MM.1S (cell line): ENCODE measurements at regions not wholly inside any gene's neighbourhood (a gene's known extent, or its start where the extent isn't known, plus 50 kb on each side); places are given as distances from the start of the nearest gene placed in this dataset.

Experiments
- DNase-seq: peaks from one replicate; pipeline ENCODE4 v3.0.0-alpha.2; 2015
- H2AFZ ChIP-seq: fragments of 300-600 bp; sonication (generic); 2 replicates; pipeline ENCODE4 v1.6.0; 2016; ENCODE audit warnings: antibody characterized with exemption, low read length
- H3F3A ChIP-seq: fragments of 300-600 bp; sonication (generic); 2 replicates; pipeline ENCODE4 v1.6.1; 2016; ENCODE audit warnings: mild to moderate bottlenecking, antibody characterized with exemption, low read length, moderate library complexity, mixed read lengths; ENCODE audit not compliant: insufficient read depth
- H3K27ac ChIP-seq: fragments of 300-600 bp; sonication (generic); 2 replicates; pipeline ENCODE4 v1.5.1; 2016; ENCODE audit warnings: mild to moderate bottlenecking, low read length
- H3K27me3 ChIP-seq: fragments of 300-600 bp; sonication (generic); replicated peaks from 2 replicates; pipeline ENCODE4 v1.6.0; 2016; ENCODE audit warnings: low read length; ENCODE audit not compliant: insufficient read depth
- H3K36me3 ChIP-seq: fragments of 300-600 bp; sonication (generic); replicated peaks from 2 replicates; pipeline ENCODE4 v1.6.1; 2016; ENCODE audit warnings: mild to moderate bottlenecking, low read length, mixed read lengths; ENCODE audit not compliant: insufficient read depth
- H3K4me1 ChIP-seq: fragments of 300-600 bp; sonication (generic); 2 replicates; pipeline ENCODE4 v1.6.1; 2016; ENCODE audit warnings: low read length, mixed read lengths
- H3K4me2 ChIP-seq: fragments of 300-600 bp; sonication (generic); 2 replicates; pipeline ENCODE4 v1.6.0; 2016; ENCODE audit warnings: low read depth, low read length
- H3K4me3 ChIP-seq: fragments of 300-600 bp; sonication (generic); 2 replicates; pipeline ENCODE4 v1.5.1; 2016; ENCODE audit warnings: low read length, mixed read lengths
- H3K79me2 ChIP-seq: fragments of 300-600 bp; sonication (generic); 2 replicates; pipeline ENCODE4 v1.6.1; 2016; ENCODE audit warnings: mixed run types, low read length, mixed read lengths
- H3K9ac ChIP-seq: fragments of 300-600 bp; sonication (generic); 2 replicates; pipeline ENCODE4 v1.6.1; 2016; ENCODE audit warnings: low read length, mixed read lengths
- H3K9me2 ChIP-seq: fragments of 300-600 bp; sonication (generic); replicated peaks from 2 replicates; pipeline ENCODE4 v1.6.1; 2016; ENCODE audit warnings: mild to moderate bottlenecking, low read length, mixed read lengths; ENCODE audit not compliant: insufficient read depth
- H3K9me3 ChIP-seq: fragments of 300-600 bp; sonication (generic); replicated peaks from 2 replicates; pipeline ENCODE4 v1.6.1; 2016; ENCODE audit warnings: mild to moderate bottlenecking, low read length, mixed read lengths; ENCODE audit not compliant: insufficient read depth
- H4K20me1 ChIP-seq: fragments of 300-600 bp; sonication (generic); 2 replicates; pipeline ENCODE4 v1.6.1; 2016; ENCODE audit warnings: mild to moderate bottlenecking, low read length, moderate library complexity, mixed read lengths; ENCODE audit not compliant: insufficient read depth
- EZH2 ChIP-seq: fragments of 300-600 bp; sonication (generic); optimal IDR thresholded peaks from 2 replicates; pipeline ENCODE3; 2017; ENCODE audit warnings: low read depth, mild to moderate bottlenecking, antibody characterized with exemption, low read length, mixed read lengths
- EZH2phosphoT487 ChIP-seq: fragments of 300-600 bp; sonication (generic); IDR thresholded peaks from 2 replicates; pipeline ENCODE4 v1.6.1; 2018; ENCODE audit warnings: antibody characterized with exemption, low read length
- TF ChIP-seq, protein P1 (sequence below): fragments of 300-600 bp; sonication (generic); IDR thresholded peaks from 2 replicates; pipeline ENCODE4 v1.5.1; 2016; ENCODE audit warnings: antibody characterized with exemption, low read length, mixed read lengths

DNA sequence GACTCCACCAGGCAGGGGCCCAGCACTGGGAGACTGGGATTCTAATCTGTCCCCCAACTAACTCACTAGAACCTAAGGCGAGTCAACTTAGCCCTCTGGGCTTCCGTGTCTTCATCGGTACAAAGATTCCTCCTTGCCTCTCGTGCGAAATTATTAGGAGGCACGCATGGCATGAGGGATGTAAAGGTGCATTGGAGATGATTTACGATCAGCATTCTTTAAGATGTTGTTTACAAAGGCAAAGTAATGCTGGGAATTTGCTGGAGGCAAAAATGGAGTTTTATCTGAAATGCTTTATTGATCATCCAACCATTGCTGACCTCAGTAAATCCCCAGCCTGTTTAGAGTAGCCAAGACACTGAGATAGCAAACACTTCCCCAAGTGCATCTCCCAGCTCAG, 171.8 kb upstream of the KLHL29 start:
- DNase-seq, result no peak
- no peaks in the 10 kb centered on the region for H4K20me1 ChIP-seq
- no peaks in the 10 kb centered on the region for H3K9me3 ChIP-seq
- no peaks in the 10 kb centered on the region for H3K9me2 ChIP-seq
- H3K27ac ChIP-seq, result no peak overlapping the region
- no peaks in the 10 kb centered on the region for H3K36me3 ChIP-seq
- no peak overlapping the region for H3K4me3 ChIP-seq
- no peaks in the 10 kb centered on the region for H3K27me3 ChIP-seq
- TF ChIP-seq, protein P1, sequence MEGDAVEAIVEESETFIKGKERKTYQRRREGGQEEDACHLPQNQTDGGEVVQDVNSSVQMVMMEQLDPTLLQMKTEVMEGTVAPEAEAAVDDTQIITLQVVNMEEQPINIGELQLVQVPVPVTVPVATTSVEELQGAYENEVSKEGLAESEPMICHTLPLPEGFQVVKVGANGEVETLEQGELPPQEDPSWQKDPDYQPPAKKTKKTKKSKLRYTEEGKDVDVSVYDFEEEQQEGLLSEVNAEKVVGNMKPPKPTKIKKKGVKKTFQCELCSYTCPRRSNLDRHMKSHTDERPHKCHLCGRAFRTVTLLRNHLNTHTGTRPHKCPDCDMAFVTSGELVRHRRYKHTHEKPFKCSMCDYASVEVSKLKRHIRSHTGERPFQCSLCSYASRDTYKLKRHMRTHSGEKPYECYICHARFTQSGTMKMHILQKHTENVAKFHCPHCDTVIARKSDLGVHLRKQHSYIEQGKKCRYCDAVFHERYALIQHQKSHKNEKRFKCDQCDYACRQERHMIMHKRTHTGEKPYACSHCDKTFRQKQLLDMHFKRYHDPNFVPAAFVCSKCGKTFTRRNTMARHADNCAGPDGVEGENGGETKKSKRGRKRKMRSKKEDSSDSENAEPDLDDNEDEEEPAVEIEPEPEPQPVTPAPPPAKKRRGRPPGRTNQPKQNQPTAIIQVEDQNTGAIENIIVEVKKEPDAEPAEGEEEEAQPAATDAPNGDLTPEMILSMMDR, result no peak
- TF ChIP-seq EZH2 (no peak), EZH2phosphoT487 (no peak)
- no peaks in the 10 kb centered on the region for H3K79me2 ChIP-seq
- no peak overlapping the region for H3K9ac ChIP-seq
- H3K4me2 ChIP-seq, result no peak overlapping the region
- no peaks in the 10 kb centered on the region for H3K4me1 ChIP-seq
- H3F3A ChIP-seq, result no peaks in the 10 kb centered on the region
- H2AFZ ChIP-seq, result no peak overlapping the region

DNA sequence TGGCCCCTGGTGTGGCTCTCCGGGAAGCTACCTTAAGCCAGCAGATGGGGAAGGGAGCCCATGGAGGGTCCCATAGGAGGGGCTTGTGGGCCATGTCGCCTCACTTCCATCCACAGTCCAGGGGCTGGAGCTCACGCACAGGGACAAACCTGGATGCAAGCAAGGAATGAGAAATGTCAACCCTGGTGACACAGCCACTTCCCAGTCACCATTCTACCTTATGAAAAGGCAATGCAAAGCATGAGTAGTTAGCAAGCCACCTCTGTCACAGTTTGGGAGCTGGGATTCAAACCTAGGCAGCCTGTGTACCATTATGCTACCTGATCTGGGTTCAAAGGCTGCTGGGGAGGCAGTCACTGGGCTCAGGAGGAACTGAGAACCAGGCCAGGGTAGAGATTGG, 170.0 kb upstream of the KLHL29 start:
- Histone ChIP-seq H4K20me1 (no peaks in the 10 kb centered on the region), H3K4me3 (no peak overlapping the region), H3K27me3 (no peaks in the 10 kb centered on the region), H3K79me2 (no peaks in the 10 kb centered on the region), H3K4me1 (no peaks in the 10 kb centered on the region), H3K9ac (no peak overlapping the region), H3K9me2 (no peaks in the 10 kb centered on the region), H3K4me2 (no peak overlapping the region), H3K36me3 (no peaks in the 10 kb centered on the region), H3F3A (no peaks in the 10 kb centered on the region), H3K27ac (no peak overlapping the region), H2AFZ (no peak overlapping the region), H3K9me3 (no peaks in the 10 kb centered on the region)
- TF ChIP-seq EZH2 (no peak), EZH2phosphoT487 (no peak)
- TF ChIP-seq, protein P1, result no peak
- DNase-seq, result no peak

DNA sequence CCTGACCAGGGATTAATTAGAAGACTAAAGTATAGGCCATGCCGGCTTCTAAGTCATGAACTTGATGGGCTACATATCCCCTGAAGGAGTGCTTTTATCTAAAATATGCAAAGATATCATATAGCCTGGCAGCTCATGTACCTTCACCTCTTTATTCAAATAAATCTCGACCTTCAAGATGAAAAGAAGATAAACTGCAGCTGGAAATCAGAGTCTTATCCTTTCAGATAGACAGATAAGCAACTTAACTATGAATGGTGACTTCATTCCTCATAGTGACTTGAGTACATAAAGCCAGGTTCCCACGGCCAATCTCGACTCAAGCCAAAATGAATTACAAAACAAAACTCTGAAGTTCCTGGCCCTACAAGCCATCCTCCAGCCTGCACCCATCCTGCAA, 165.3 kb upstream of the KLHL29 start:
- no peaks in the 10 kb centered on the region for H4K20me1 ChIP-seq
- no peak overlapping the region for H2AFZ ChIP-seq
- no peak for TF ChIP-seq EZH2
- TF ChIP-seq, protein P1, result no peak
- no peaks in the 10 kb centered on the region for H3K27me3 ChIP-seq
- H3K9ac ChIP-seq, result no peak overlapping the region
- no peak overlapping the region for H3K27ac ChIP-seq
- no peaks in the 10 kb centered on the region for H3K9me3 ChIP-seq
- DNase-seq, result no peak
- H3K79me2 ChIP-seq, result no peaks in the 10 kb centered on the region
- no peaks in the 10 kb centered on the region for H3K9me2 ChIP-seq
- H3K4me1 ChIP-seq, result no peaks in the 10 kb centered on the region
- no peaks in the 10 kb centered on the region for H3K36me3 ChIP-seq
- H3K4me2 ChIP-seq, result no peak overlapping the region
- H3K4me3 ChIP-seq, result no peak overlapping the region
- no peaks in the 10 kb centered on the region for H3F3A ChIP-seq
